SK-N-MC (cell line): ENCODE measurements at regions not wholly inside any gene's neighbourhood (a gene's known extent, or its start where the extent isn't known, plus 50 kb on each side); places are given as distances from the start of the nearest gene placed in this dataset.

Experiments
- EZH2 ChIP-seq: fragments of 200-600 bp; sonication (generic); IDR thresholded peaks from one replicate; pipeline ENCODE4 v1.6.1; 2017; ENCODE audit warnings: antibody characterized with exemption
- POLR2AphosphoS5 ChIP-seq: IDR thresholded peaks from 2 replicates; pipeline ENCODE4 v1.6.1; 2012; ENCODE audit warnings: mild to moderate bottlenecking, low read depth, low read length, borderline replicate concordance

DNA sequence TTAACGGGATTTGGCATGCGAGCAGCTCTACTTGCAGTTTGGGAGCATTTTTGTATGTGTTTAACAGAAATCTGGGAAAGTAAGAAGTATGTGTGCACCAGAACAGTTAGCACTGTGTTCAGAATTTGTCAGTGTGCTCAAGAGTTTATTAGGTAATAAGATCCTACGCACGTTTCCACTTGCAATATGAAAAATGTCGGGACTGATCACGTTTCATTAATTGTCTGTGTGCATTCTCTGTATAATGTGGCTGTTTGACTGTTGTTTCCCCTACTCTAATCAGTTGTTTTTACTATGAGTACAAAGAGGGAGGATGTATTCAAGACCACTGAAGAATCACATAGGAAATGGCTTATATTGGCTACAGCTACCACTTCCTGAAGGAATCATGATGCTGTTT lies 349.7 kb upstream of the POU3F2 start:
- TF ChIP-seq POLR2AphosphoS5 = no peak
- no peak for TF ChIP-seq EZH2
